ENCODE measurements at regions not wholly inside any gene's neighbourhood (a gene's known extent, or its start where the extent isn't known, plus 50 kb on each side); places are given as distances from the start of the nearest gene placed in this dataset.

DNA sequence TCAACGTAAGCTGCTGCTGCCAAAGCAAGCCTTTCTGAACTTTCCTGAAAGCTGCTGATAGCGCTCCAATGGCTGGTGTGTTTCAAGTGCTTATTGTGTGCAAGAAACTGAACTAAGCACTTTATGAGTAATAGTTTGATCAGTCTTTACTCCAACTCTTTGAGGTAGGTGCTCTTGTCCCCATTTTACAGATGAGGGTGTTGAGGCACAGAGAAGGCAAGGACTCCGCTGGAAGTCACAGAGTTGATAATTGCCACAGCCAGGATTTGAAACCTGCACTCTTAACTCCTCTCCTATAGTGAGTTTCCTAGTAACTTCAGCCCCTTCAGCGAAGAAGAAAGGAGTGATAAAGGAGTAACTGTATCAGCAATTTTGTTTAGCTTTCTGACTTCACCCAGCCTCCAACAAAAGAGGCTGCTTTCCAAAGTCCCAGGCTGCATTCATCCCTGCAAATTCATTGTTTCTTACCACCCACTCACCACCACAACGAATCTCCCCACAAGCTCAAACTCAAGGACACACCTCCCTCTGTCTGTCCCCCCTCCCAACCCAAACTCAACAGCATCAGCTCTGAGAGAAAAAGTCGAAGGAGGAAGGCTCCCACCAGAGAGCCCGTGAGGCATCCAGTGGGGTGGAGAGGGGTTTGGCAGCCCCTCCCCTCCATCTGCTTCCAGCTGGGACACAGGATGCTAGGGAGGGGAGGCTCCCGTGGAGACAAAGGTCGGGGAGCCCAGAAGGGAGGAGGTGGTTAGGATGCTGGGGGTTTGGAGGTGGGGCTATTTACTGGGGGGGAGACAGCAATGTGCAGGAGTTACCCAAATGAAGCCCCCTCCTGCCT lies 139.6 kb downstream of the NAV1 start:
- FAIRE-seq (no peak), DNase-seq (ENCODE audit: insufficient read length, low spot score) (no peak)

DNA sequence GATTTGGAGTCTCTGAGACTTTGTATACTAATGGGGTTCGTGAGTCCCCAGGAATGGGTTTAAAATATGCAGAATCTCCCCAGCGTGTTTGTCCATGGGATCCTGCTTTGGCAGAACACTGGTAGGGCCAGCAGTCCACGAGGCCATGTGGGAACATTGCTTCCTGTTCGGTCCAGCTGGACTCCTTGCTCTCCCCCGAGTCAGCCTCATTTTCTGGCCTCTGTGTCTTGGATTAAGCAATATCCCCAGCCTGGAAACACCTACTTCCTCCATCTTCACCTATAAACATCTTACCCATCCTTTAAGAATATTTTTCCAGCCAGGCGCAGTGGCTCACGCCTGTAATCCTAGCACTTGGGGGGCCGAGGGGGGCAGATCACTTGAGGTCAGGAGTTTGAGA lies 142.4 kb downstream of the NAV1 start:
- DNase-seq (ENCODE audit: insufficient read length, low spot score), result no peak
- no peak for FAIRE-seq

DNA sequence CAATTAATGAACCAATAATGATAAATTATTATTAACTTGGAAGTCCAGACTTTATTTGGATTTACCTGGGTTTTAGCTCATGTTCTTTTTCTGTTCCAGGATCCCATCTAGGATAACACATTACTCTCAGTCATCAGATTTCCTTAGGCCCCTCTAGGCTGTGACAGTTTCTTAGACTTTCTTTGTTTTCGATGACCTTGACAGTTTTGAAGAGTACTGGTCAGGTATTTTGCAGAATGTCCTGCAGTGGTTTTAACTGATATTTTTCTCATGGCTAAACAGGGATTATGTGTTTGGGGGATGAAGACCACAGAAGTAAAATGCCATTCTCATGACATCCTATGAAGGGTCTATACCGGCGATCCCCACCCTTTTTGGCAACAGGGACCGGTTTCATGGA lies 144.0 kb downstream of the NAV1 start:
- no peak for FAIRE-seq

DNA sequence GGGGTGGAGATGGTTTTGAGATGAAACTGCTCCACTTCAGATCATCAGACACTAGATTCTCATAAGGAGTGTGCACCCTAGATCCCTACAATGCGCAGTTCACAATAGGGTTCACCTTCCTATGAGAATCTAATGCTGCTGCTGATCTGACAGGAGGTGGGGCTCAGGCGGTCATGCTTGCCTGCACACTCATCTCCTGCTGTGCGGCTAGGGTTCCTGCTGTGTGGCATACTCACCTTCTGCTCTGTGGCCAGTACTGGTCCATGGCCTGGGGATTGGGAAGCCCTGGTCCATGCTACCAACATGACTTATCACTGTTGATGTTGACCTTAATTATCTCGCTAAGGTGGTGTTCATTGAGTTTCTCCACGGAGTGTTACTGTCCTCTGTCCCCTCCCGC lies 144.5 kb downstream of the NAV1 start:
- no peak for DNase-seq (ENCODE audit: insufficient read length, low spot score)
- no peak for FAIRE-seq

More for the DNA sequence above, 144.0 kb downstream of the NAV1 start:
- no peak for DNase-seq (ENCODE audit: insufficient read length, low spot score)

DNA sequence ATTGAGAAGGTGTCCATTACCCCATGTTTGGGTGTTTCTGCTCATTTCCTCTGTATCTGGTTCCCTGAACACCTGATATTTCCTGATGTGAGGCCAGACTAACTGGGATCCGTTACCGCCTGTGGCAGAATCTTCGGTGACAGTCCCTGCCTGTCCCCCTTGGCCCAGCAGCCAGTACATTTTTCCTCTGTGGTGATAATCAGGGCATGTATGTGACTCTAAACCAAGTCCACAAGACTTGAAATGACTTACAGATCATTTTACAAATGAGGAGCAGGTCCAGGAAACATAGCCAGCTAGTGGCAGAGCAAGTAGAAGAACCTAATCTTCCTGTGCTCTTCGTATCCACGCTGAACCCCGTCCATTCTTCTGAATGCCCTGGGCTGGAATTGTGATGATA lies 143.5 kb upstream of the IPO9 start:
- FAIRE-seq (no peak), DNase-seq (ENCODE audit: insufficient read length, low spot score) (no peak)

DNA sequence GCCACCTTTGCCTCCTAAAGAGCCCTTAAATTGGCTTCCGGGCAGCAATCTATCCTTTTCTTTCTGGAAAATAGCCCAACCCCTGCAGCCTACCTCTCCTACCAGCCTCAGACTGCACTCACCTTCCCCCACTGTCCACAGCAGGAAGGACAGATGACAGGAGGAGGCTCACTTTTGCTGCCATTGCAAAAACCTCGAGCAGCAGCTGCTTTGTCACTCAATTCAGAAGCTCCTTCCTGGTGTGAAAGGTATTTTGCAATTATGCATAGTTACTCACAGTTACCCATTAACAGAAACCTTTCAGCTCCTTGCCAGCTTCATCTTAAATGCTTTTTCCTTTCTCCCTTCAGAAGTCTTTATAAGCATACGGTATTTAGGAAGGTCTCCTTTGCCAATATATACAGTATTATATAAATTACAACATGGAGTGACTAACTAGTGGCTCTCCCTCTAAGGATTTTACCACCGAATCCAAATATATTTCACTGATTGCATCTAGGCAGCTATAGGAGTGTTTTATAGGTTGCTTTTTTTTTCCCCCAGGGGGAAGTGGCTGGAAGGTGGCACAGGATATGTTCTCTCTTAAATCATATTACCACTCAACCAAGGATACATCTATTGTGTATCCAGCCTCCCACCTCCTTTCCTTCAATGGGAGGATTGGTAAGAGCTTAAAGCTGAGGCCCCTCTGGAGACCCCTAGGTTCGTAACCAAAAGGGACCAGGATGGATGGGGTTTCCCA lies 142.1 kb upstream of the IPO9 start:
- DNase-seq (ENCODE audit: insufficient read length, low spot score) (no peak), FAIRE-seq (no peak)

DNA sequence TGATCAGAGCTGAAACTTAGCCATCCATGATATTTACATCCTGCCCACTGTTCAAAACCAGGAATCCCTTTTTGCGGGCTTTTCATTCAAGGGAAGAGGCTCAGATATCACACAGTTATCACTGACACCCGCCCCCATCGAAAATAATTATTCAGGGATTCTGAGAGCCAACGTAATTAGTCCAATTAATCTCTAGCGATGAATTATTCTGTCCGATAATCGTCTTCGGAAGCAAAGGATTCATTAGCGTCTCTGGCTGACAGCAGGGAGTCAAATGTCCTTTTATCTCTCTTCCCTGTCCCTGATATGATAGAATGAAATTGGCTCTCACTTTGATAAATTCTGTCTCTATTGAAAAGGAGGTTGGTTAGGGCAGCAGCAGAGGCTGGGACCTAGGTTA lies 140.4 kb upstream of the IPO9 start:
- FAIRE-seq (no peak), DNase-seq (ENCODE audit: insufficient read length, low spot score) (no peak)

DNA sequence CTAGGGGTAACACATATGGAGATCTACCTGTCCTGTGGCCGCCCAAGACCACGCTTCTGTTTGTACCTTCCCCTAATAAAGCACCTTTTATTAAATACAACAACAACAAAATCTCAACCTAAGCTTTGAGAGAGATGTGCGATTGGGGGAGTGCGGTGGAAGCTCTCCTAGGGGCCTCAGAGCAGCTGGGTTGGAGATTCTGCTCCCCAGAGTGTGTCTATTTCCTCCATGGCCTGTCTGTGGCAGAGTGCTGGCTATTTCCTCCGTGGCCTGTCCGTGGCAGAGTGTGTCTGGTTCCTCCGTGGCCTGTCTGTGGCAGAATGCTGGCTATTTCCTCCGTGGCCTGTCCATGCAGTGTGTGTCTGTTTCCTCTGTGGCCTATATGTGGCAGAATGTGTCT lies 139.3 kb upstream of the IPO9 start:
- DNase-seq (ENCODE audit: insufficient read length, low spot score) (no peak), FAIRE-seq (no peak)

DNA sequence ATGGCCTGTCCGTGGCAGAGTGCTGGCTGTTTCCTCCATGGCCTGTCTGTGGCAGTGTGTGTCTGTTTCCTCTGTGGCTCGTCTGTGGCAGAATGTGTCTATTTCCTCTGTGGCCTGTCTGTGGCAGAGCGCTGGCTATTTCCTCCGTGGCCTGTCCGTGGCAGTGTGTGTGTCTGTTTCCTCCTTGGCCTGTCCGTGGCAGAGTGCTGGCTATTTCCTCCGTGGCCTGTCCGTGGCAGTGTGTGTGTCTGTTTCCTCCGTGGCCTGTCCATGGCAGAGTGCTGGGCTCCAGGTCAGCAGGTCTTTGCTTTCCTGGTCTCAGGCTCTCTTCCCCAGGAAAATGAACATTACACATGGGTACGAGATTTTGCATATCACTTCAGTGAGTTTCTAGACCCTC lies 138.4 kb upstream of the IPO9 start:
- FAIRE-seq (no peak), DNase-seq (ENCODE audit: insufficient read length, low spot score) (no peak)

DNA sequence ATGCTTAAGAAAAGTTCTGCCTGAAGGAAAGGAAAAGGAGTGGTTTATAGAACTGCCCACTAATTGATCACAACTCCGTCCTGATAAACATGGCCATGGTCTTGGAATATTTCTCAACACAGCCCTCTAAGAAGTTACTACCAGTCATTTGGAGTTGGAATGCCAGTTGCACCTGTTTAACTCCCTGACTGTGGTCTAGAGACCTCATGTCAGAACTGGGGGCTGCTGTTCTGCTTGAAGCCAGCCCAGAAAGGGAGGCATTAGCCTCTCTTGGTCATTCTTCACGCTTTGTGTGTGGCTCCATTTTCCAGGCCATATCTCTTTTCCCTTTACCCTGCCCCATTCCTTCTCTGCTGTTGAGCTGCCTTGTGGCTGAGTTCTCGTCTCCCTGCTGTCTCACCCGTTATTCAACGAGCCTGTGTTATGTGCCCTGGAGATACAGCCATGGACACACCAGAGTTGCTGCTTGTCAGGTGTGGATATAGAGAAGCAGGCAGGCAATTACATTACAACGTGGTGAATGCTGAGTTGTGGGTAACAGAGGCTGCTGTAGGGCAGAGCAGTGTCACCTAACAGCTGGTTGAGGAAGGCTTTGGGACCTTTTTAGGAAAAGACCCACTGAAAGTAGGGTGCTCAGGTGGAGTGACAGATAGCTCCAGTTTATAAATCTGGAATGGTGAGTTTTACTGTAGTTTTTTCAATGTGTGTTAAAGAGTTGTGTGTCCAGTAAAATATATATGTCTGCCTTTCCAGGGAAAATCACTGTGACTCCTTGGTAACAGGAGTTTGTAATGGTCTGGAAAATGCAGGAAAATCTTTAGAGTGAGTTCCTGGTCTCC lies 137.0 kb upstream of the IPO9 start:
- FAIRE-seq (peak; percentile 4), DNase-seq (ENCODE audit: insufficient read length, low spot score) (no peak)

DNA sequence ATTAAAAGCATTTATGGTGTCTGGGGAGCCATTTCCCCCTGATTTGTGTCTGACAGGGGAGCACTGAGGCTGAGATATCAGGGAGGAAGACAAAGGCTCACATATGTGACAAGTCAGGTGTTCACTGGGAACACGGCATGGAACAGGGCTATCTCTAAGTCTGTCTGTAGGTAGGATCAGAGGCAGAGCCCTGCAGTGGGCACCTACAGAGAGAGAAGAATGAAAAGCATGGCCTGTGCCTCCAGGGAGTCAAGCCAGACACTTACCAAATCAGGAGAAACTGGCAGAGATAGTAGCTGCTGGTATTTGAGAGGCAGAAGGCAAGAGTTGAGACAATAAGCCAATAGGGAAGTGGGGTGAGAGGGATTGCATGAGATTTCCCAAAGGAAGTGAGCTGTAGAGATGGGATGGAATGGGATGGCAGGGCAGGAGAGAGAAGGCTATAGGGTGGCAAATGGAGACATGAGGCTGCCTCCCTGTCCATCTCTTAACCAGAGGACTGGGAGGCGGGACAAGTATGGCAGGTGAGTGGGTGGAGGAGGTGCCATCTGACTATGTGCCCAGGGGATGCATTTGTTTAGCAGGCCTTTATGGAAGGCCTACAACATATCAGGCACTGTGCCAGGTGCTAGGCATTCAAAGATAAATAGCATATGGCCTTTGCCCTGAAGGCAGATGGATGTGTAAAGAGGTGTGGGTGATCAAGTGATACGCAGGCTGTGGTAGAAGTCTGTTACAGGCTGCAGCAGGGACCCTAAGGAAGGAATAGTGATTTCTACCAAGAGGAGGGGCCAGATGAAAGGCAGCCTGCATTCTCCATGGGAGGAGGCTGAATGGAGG lies 136.2 kb upstream of the IPO9 start:
- FAIRE-seq (peak; percentile 20), DNase-seq (ENCODE audit: insufficient read length, low spot score) (no peak)

DNA sequence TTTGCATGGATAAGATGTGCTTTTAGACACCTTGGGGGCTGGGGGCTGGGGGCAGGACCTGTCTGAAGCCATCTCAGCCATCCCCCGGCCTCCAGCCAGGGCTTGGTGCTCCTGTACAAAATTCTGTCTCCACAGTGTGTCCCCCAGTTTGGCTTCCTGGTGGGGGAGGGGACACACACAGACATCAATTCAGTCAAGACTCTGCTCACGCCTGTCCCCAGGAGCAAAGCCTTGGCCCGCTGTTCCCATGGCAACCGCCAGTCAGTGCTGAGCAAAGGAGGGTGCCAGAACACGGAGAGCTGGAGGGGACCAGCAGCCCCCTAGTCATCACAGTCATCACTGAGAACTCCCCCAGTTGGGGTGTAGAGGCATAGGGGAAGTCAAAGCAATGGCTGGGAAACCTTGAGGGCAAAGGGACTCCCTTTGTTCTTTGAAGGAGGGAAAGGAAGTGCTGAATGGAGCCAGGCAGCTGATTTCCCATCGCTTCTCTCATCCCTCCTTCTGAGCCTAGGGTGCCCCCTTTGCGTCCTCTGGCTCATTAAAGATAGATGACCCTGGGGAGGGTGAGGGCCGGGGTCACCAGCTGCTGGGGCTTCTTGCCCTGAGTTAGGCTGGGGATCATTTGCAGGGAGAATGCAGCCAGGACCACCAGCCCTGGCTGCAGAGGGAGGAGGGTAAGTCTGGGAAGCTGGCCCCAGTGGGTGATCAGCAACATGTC lies 134.9 kb upstream of the IPO9 start:
- no peak for FAIRE-seq

DNA sequence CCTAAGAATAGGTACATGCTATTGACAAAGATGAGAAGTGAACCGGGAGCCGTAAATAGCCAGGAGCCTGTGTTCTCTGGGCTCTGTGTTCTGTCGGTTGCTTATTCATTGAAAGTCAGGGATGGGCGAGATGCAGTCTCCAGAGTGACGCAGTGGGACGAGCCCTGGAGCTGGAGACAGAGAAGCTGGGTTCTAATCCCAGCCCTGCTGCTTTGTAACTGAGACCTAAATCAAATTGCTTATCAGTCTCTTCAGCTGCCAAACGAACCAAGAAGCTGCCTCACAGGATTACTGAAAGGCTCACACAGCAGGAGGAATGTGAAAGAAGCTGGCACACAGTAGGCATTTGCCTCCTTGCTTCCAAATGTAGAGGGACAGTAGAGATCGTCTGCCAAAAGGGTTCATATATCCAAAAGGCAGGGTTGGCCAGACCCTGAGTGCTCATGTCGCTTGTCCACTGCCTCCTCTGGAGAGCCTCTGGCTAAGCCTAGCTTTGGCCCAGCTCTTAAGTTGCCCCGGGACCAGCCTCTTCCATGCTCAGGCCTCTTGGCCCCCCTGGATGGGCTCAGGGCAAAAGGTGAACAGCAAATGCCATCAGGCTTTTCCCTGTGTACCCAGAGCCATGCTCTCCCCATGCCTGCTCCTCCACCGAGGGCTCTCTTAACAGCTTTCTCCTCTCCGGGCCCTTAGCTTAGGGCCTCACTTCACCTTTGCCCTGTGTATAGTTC lies 134.2 kb upstream of the IPO9 start:
- DNase-seq (ENCODE audit: insufficient read length, low spot score) (no peak), FAIRE-seq (no peak)

More for the DNA sequence above, 134.9 kb upstream of the IPO9 start:
- no peak for DNase-seq (ENCODE audit: insufficient read length, low spot score)

DNA sequence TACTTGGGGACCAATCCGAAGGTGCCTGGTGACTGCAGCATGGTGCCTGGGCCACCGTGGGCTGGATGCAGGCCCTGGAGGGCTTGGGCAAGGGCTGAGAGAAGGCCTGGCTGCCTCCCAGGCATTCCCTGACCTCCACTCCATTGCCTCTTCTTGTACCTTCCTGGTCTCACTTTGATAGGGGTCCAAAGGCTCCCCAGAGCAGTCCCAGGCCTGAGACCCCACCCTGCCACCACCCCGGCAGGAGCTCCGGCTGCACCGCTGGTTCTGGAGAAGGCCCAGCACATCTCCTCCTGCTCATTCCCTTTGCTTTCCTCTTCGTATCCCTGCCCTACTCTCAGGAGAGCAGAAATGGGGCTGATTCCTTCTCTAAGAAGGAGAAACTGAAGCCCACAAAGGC lies 133.3 kb upstream of the IPO9 start:
- DNase-seq (ENCODE audit: insufficient read length, low spot score) (no peak), FAIRE-seq (no peak)

DNA sequence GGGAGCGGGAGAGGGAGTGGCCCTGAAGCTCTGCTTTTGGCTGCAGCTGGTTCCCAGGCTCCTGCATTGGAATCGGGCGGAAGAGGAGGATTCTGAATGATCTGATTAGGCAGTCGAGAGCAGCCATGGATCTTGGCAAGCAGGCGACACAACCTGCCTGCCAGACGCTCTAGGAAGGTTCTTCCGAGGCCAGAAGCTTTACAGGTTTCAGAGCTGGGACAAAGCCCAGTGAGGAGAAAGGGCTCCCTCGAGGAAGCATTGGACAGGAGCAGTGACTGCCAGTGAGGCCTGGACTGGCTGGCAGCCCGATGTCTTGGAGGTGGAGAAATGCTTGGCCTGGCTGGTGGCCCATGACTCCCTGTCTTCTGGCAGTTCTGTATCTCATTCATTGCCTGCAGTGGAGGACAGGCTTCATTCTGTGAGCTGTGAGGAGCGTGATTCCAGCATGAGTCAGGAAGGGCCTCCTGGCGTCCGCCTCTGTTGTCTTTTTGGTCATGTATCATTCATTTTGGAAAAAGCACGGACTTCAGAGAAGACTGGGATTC lies 132.7 kb upstream of the IPO9 start:
- FAIRE-seq (no peak), DNase-seq (ENCODE audit: insufficient read length, low spot score) (peak; percentile 46)

DNA sequence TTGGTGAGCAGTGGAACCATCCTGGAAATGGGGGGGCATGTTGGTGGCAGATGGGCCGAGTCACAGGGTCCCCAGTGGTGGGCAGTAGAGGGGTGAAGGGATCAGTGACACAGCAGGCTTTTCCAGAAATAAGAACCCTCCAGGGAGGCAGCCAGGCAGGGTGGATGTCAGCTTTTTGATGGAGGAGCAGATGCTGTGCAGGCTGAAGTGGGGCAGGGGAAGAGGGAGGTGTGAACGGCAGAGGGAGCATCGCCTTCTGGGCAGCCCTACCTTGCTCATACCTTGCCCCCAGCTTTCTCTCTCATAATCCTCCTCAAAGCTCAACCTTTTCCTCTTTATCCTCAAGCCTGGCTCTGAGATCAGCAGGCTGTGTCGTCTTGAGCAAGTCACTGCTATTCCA lies 131.8 kb upstream of the IPO9 start:
- FAIRE-seq (no peak), DNase-seq (ENCODE audit: insufficient read length, low spot score) (no peak)

DNA sequence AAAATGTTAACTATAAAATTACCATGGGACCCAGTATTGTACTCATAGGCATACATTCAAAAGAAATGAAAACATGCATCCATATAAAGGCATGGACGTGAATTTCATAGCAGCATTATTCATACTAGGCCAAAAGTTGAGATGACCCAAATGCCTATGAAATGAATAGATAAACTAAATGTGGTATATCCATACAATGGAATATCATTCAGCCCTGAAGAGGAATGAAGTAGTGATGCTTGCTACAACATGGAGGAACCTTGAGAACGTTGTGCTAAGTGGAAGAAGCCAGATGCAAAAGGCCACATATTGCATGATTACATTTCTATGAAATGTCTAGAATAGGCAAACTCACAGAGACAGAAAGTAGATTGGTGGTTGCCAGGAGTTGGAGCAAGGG lies 127.1 kb upstream of the IPO9 start:
- no peak for DNase-seq (ENCODE audit: insufficient read length, low spot score)
- no peak for FAIRE-seq

DNA sequence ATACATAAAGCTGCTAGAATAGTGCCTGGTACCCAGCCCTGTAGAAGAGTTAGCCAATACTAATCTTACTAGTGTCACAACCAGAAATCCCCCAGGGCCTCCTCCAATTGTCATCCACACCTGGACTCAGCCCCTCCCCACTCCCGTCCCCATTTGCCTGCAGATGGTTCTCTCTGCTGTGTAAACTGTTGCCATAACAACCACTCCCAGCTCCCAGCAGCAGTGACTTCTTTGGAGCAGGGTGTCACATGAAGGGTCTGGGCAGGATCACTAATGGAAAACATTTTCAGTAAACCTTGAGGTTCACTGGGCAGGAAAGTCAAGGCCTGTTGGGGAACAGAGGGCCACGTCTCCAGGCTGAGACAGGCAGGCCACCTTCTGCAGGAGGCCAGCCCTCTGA lies 126.0 kb upstream of the IPO9 start:
- no peak for FAIRE-seq

More for the DNA sequence above, 126.0 kb upstream of the IPO9 start:
- no peak for DNase-seq (ENCODE audit: insufficient read length, low spot score)
